A549 (cell line): ENCODE measurements at regions not wholly inside any gene's neighbourhood (a gene's known extent, or its start where the extent isn't known, plus 50 kb on each side); places are given as distances from the start of the nearest gene placed in this dataset.

ENCODE experiments used
- ATAC-seq, 2 experiments: fragments of 200-7000 bp in 1 of 2; fragments of >200 bp in 1 of 2; cut with Nextera tagmentation in 1 of 2; cut with Tn5 transposase in 1 of 2; 3 replicates each; pipeline versions ENCODE4 v1.8.0 to v1.9.1; 2018 to 2020; ENCODE audit warnings: mild to moderate bottlenecking in 1 of 2, moderate library complexity in 1 of 2
- CTCF ChIA-PET: fragments of 300-600 bp; sonication (Branson Sonifier 250); formaldehyde crosslinking; extraction: SDS; loops from one replicate; lab custom pipeline; 2021; ENCODE audit warnings: antibody characterized with exemption, inconsistent platforms; lab: Yijun Ruan, JAX
- POLR2A ChIA-PET: fragments of 350-600 bp; formaldehyde crosslinking; extraction: SDS; loops from one replicate; lab custom pipeline; 2021; ENCODE audit warnings: antibody characterized with exemption, inconsistent platforms; lab: Yijun Ruan, JAX
- DNase-seq, 2 experiments: peaks; one replicate each; pipeline versions ENCODE4 v3.0.0 to v3.0.0-alpha.2; 2011 to 2016; ENCODE audit warnings: low read depth in 1 of 2, low spot score in 1 of 2
- FAIRE-seq: peaks from 2 replicates; lab custom pipeline; 2011; peaks lifted over from hg19 to GRCh38; lab: Jason Lieb, UNC
- H3K27ac ChIP-seq, 2 experiments: fragments of >200 bp; sonication (Bioruptor Twin); formaldehyde crosslinking; 3 replicates each; pipeline ENCODE4 v1.5.1; 2016 to 2017
- H3K4me1 ChIP-seq: fragments of >200 bp; sonication (Bioruptor Twin); formaldehyde crosslinking; 3 replicates; pipeline ENCODE4 v1.6.1; 2016
- H3K4me2 ChIP-seq: fragments of >200 bp; sonication (Bioruptor Twin); formaldehyde crosslinking; 3 replicates; pipeline ENCODE4 v1.6.1; 2016
- H3K4me3 ChIP-seq: fragments of >200 bp; sonication (Bioruptor Twin); formaldehyde crosslinking; 3 replicates; pipeline ENCODE4 v1.5.1; 2016
- H3K9me3 ChIP-seq: fragments of >200 bp; sonication (Bioruptor Twin); formaldehyde crosslinking; 3 replicates; pipeline ENCODE4 v1.6.1; 2016
- BCL3 ChIP-seq: fragments of >200 bp; sonication (Bioruptor Twin); formaldehyde crosslinking; IDR thresholded peaks from 3 replicates; pipeline ENCODE4 v1.6.1; 2016
- BHLHE40 ChIP-seq: IDR thresholded peaks from 2 replicates; pipeline ENCODE4 v1.6.1; 2012; ENCODE audit warnings: low read depth, low read length, inconsistent platforms
- CBX8 ChIP-seq: fragments of 200-600 bp; sonication (generic); IDR thresholded peaks from 2 replicates; pipeline ENCODE4 v1.6.1; 2016
- CEBPB ChIP-seq, 2 experiments: fragments of >200 bp in 1 of 2; sonication (Bioruptor Twin) in 1 of 2; formaldehyde crosslinking in 1 of 2; IDR thresholded peaks; 2 replicates each; pipeline ENCODE4 v1.6.1; 2012 to 2016
- CTCF ChIP-seq: fragments of >200 bp; sonication (Bioruptor Twin); formaldehyde crosslinking; IDR thresholded peaks from 3 replicates; pipeline ENCODE4 v1.5.1; 2016
- EHF ChIP-seq: fragments of 250-450 bp; sonication (Bioruptor Pico); IDR thresholded peaks from 2 replicates; pipeline ENCODE4 v1.5.0; 2020; ENCODE audit warnings: mild to moderate bottlenecking
- EHMT2 ChIP-seq: fragments of 200-600 bp; sonication (generic); IDR thresholded peaks from 2 replicates; pipeline ENCODE4 v1.6.1; 2016; ENCODE audit warnings: antibody characterized with exemption, low read depth, mild to moderate bottlenecking, moderate library complexity
- EP300 ChIP-seq, 2 experiments: fragments of >200 bp; sonication (Bioruptor Twin); formaldehyde crosslinking; IDR thresholded peaks; 2 replicates in 1 of 2; 3 replicates in 1 of 2; pipeline ENCODE4 v1.6.1; 2016 to 2017
- FOSB ChIP-seq: fragments of 250-450 bp; sonication (Bioruptor Pico); IDR thresholded peaks from 2 replicates; pipeline ENCODE4 v1.5.0; 2020; ENCODE audit warnings: mild to moderate bottlenecking, moderate library complexity
- FOXS1 ChIP-seq: fragments of 250-450 bp; sonication (Bioruptor Pico); IDR thresholded peaks from 2 replicates; pipeline ENCODE4 v1.5.0; 2020; ENCODE audit warnings: mild to moderate bottlenecking, moderate library complexity
- HDAC2 ChIP-seq: fragments of 200-600 bp; sonication (generic); IDR thresholded peaks from 2 replicates; pipeline ENCODE4 v1.6.1; 2016
- HEYL ChIP-seq: fragments of 250-450 bp; sonication (Bioruptor Pico); IDR thresholded peaks from 2 replicates; pipeline ENCODE4 v1.8.0; 2021; ENCODE audit warnings: mild to moderate bottlenecking, moderate library complexity
- MAZ ChIP-seq: fragments of 150-350 bp; IDR thresholded peaks from 2 replicates; pipeline ENCODE4 v1.6.1; 2014; ENCODE audit warnings: antibody characterized with exemption, low read depth, low read length, borderline replicate concordance
- MYC ChIP-seq: IDR thresholded peaks from 2 replicates; pipeline ENCODE4 v1.6.1; 2012; ENCODE audit warnings: mild to moderate bottlenecking, inconsistent platforms, low read length, improper control_type of control experiment, borderline replicate concordance
- NFE2L2 ChIP-seq: fragments of 150-350 bp; conservative IDR thresholded peaks from 2 replicates; pipeline ENCODE4 v1.6.1; 2014; ENCODE audit warnings: low read length
- PBX3 ChIP-seq: IDR thresholded peaks from 2 replicates; pipeline ENCODE4 v1.6.1; 2012
- POLR2A ChIP-seq: IDR thresholded peaks from 2 replicates; pipeline ENCODE4 v1.6.1; 2012; ENCODE audit warnings: mild to moderate bottlenecking, low read length
- RCOR1 ChIP-seq: fragments of 150-350 bp; IDR thresholded peaks from 2 replicates; pipeline ENCODE4 v1.6.1; 2014; ENCODE audit warnings: antibody characterized with exemption, low read length, low read depth
- RFX5 ChIP-seq: fragments of 450-650 bp; IDR thresholded peaks from 2 replicates; pipeline ENCODE4 v1.7.1; 2014; ENCODE audit warnings: antibody characterized with exemption, mild to moderate bottlenecking, moderate library complexity
- RNF2 ChIP-seq: fragments of 200-600 bp; sonication (generic); IDR thresholded peaks from 2 replicates; pipeline ENCODE4 v1.6.1; 2016; ENCODE audit warnings: low read depth, mild to moderate bottlenecking, antibody characterized with exemption, moderate library complexity, borderline replicate concordance
- SMC3 ChIP-seq: fragments of >200 bp; sonication (Bioruptor Twin); formaldehyde crosslinking; IDR thresholded peaks from 3 replicates; pipeline ENCODE4 v1.6.1; 2018; ENCODE audit warnings: inconsistent platforms
- SREBF2 ChIP-seq: fragments of 450-650 bp; IDR thresholded peaks from 2 replicates; pipeline ENCODE4 v1.6.1; 2014; ENCODE audit warnings: mild to moderate bottlenecking, moderate library complexity
- TP53 ChIP-seq: fragments of 250-450 bp; sonication (Bioruptor Pico); IDR thresholded peaks from 2 replicates; pipeline ENCODE4 v1.5.0; 2021; ENCODE audit warnings: mild to moderate bottlenecking, moderate library complexity
- USF2 ChIP-seq: fragments of 450-650 bp; IDR thresholded peaks from 2 replicates; pipeline ENCODE4 v1.6.1; 2014; ENCODE audit warnings: antibody characterized with exemption
- WGBS: methylation state at CpG from one replicate; pipeline ENCODE4 v1.1.6; 2017; ENCODE audit errors: missing lambda C conversion rate; 5-methylcytosine and 5-hydroxymethylcytosine counted together

- Histone ChIP-seq H3K27ac (no peak overlapping the region), H3K4me1 (peaks cover 8% of the 10 kb centered on the region; the same call in 1 of the 3 replicates), H3K9me3 (no peaks in the 10 kb centered on the region), H3K4me3 (no peak overlapping the region), H3K4me2 (no peak overlapping the region)
- FAIRE-seq (no peak), DNase-seq (no peak), ATAC-seq (no peak)
- TF ChIP-seq POLR2A (no peak), RCOR1 (no peak), RNF2 (no peak), CTCF (no peak), BCL3 (no peak), HDAC2 (no peak), HEYL (CRISPR knock-in tag) (no peak), FOSB (CRISPR knock-in tag) (no peak), FOXS1 (CRISPR knock-in tag) (no peak), USF2 (no peak), EP300 (IDR thresholded peaks at IDR 0.05) (no peak)
- WGBS, result 77% methylated on average over 2 of the region's 2 CpGs
- ChIA-PET POLR2A (no interaction called here), CTCF (no interaction called here)
These were observed 73.4 kb downstream of the FGD2 start for GRCh38 chr6:37078814-37079213.

- ATAC-seq (no peak), FAIRE-seq (no peak), DNase-seq (no peak)
- no peak overlapping the region for H3K4me2 ChIP-seq
- no peak for TF ChIP-seq SREBF2
- CTCF ChIA-PET, result interaction anchor here (0.8 kb wide), 1 partner anchor 11 kb away, joined by 4 read pairs; no protein-coding TSS in a partner anchor
- peaks cover 8% of the 10 kb centered on the region; the same call in 1 of the 3 replicates for H3K4me1 ChIP-seq
- no peak overlapping the region for H3K4me3 ChIP-seq
- no peaks in the 10 kb centered on the region for H3K9me3 ChIP-seq
- no peak overlapping the region for H3K27ac ChIP-seq
- 78% methylated on average over 7 of the region's 7 CpGs for WGBS
- POLR2A ChIA-PET, result no interaction called here
These were observed 75.7 kb downstream of the FGD2 start for GRCh38 chr6:37081042-37081607.

DNA sequence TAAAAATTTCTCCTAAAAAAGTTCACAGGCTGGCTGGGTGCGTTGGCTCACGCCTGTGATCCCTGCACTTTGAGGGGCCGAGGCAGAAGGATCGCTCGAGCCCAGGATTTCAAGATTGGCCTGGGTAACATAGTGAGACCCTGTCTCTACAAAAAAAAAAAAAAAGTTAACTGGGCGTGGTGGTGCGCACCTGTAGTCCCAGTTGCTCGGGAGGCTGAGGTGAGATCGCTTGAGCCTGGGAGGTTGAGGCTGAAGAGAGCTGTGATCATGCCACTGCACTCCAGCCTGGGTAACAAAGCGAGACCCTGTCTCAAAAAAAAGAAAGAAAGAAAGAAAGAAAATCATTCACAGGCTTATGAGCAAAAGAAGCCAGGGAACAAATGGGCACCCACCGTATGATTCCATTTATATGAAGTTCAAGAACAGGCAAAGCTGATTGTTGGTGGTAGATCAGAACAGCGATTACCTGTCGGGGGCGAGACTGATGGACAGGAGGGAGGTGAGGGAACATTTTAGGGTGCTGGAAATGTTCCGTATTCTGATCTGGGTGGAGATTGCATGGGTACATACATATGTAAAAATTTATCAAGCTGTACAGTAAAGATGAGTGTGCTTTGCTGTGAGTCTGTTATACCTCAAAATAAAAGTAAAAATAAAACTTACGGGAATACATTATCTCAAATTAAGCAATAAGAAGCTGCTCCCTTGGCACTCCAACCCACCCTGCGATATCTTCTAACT lies 77.1 kb downstream of the FGD2 start:
- TF ChIP-seq CTCF, result no peak
- no peak for TF ChIP-seq BHLHE40
- no peak for TF ChIP-seq NFE2L2
- no peak for TF ChIP-seq CBX8
- no peak for TF ChIP-seq PBX3
- TF ChIP-seq CEBPB (IDR thresholded peaks at IDR 0.05), result no peak
- TF ChIP-seq EHF, result no peak
- no peak for TF ChIP-seq RCOR1
- no peak for TF ChIP-seq MAZ
- TF ChIP-seq TP53 (CRISPR knock-in tag), result no peak
- TF ChIP-seq EP300 (IDR thresholded peaks at IDR 0.05), result no peak
- TF ChIP-seq SMC3, result no peak
- no peak for TF ChIP-seq RFX5
- TF ChIP-seq EHMT2, result no peak
- TF ChIP-seq HEYL (CRISPR knock-in tag), result no peak
- TF ChIP-seq MYC, result no peak
- no peak for TF ChIP-seq SREBF2
- TF ChIP-seq BCL3, result no peak
- DNase-seq (no peak), FAIRE-seq (no peak), ATAC-seq (no peak)
- Histone ChIP-seq H3K4me2 (no peak overlapping the region), H3K27ac (no peak overlapping the region), H3K4me1 (peaks cover 8% of the 10 kb centered on the region; the same call in 1 of the 3 replicates), H3K9me3 (no peaks in the 10 kb centered on the region), H3K4me3 (no peak overlapping the region)
- 93% methylated on average over 17 of the region's 17 CpGs for WGBS
- CTCF ChIA-PET, result interaction anchor here (0.6 to 1.0 kb wide), 3 partner anchors 24 to 31 kb away, joined by 3 read pairs; no protein-coding TSS in a partner anchor
- POLR2A ChIA-PET, result no interaction called here
